ENCODE measurements at regions not wholly inside any gene's neighbourhood (a gene's known extent, or its start where the extent isn't known, plus 50 kb on each side); places are given as distances from the start of the nearest gene placed in this dataset.
"Not testable (repeated sequence)": the region's sequence is repeated elsewhere in the genome, so short reads cannot be mapped to it uniquely, and the experiment has no call there.

DNA sequence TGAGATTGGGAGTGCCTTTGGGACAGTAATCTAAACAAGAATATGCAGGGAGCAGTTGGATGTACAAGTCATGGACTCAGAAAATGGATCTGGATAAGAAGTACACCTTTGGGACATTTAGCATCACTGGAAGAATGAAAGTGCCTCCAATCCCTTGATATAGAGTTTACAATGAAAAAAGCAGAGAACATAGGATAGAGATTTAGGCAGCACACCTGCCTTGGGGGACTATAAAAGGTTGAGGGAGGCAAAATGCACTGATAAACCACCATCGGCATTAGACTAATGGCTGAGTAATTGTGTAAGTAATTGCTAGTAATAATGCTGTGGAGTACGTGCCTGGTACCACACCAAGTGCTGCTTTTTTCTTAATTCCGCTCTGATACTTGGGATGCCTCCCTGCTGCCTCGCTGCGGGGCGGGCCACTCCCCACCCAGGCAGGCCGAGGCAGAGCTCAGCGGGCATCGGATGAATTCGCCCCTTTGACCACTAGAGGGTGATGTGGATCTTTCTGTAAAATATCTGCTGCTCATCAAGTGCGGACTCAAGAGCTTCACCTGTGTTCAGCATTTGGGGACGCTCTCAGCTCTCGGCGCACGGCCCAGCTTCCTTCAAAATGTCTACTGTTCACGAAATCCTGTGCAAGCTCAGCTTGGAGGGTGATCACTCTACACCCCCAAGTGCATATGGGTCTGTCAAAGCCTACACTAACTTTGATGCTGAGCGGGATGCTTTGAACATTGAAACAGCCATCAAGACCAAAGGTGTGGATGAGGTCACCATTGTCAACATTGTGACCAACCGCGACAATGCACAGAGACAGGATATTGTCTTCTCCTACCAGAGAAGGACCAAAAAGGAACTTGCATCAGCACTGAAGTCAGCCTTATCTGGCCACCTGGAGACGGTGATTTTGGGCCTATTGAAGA lies 99.9 kb downstream of the ANKRD18B start:
- peak; percentile 81 for DNase-seq

DNA sequence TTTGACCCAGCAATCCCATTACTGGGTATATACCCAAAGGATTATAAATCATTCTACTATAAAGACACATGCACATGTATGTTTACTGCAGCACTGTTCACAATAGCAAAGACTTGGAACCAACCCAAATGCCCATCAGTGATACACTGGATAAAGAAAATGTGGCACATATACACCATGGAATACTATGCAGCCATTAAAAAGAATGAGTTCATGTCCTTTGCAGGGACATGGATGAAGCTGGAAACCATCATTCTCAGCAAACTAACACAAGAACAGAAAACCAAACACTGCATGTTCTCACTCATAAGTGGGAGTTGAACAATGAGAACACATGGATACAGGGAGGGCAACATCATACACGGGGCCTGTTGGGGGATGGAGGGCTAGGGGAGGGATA lies 104.3 kb downstream of the ANKRD18B start:
- not testable (repeated sequence) for DNase-seq

DNA sequence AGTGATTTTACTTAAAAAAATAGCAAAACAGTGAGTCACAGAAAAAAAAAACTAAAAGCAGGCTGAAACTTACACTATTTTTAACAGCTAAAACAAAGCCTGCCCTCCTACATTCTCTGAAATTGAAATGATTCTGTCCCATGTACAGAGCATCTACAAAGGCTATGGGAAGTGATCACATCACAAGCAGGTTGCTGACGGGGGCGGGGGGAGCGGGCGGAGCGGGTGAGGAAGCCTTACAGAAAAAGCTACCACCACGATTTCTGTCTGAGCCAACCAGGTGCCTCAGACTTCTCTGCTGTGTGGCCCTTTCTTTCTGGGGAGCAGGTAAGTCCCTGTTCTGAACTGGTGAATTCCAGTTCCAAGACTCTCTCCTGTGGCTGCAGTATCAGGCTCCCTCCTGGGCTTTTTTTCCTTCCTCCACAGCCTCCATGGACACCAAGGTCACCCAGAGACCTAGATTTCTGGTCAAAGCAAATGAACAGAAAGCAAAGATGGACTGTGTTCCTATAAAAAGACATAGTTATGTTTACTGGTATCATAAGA lies 104.9 kb downstream of the ANKRD18B start:
- no peak for DNase-seq

DNA sequence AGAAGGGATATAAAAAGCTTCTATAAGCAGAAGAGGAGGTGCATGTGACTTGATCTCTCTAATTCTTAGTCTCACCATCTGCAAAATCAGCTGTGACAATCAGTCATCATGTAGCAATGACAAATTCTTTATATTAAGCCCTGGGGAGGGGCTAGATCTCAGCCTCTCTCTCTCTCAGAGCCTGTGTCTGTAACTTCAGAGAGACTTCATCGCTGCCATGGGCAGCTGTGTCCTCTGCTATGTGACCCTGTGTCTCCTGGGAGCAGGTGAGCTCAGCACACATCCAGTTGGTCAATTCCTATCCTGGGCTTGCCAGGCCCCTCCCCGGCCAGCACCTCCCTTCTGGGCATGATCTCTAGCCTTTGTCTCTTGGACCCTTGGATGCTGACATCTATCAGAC lies 109.6 kb downstream of the ANKRD18B start:
- DNase-seq, result no peak

DNA sequence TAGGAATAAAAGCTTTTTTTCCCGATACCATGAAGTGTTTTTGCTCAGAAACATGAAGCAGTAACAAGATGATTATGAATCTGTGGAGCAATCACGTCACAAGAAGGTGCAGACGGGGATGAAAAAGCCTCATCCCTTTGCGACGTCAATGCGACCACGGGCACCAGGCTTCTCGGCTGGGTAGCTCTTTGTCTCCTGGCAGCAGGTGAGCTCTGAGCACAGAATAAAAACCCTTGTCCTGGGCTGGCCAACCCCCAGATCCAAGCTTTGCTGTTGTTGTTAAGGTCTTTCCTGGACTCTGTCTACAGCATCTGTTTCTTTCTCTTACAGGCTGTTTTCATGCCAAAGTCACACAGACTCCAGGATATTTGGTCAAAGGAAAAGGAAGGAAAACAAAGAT lies 113.8 kb downstream of the ANKRD18B start:
- no peak for DNase-seq

DNA sequence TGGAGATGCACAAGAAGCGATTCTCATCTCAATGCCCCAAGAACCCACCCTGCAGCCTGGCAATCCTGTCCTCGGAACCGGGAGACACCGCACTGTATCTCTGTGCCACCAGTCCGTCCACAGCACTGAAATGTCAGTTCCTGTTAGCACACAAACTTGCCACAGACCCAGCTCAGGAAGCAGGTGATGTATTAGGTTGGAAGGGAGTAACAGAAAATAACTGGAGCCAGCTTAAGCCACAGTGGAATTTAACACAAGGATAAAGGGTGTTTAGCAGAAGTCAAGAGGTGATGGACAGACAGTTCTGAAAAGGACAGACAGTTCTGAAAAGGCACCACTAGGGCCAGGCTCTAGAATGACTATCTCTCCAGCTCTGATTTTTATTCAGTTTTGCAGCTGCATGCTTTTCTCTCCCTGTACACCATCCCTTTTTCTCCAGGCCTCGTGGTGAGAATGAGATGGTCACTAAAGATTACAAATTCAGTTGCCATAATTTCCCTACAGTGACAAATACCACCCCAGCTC lies 114.4 kb downstream of the ANKRD18B start:
- DNase-seq, result no peak

DNA sequence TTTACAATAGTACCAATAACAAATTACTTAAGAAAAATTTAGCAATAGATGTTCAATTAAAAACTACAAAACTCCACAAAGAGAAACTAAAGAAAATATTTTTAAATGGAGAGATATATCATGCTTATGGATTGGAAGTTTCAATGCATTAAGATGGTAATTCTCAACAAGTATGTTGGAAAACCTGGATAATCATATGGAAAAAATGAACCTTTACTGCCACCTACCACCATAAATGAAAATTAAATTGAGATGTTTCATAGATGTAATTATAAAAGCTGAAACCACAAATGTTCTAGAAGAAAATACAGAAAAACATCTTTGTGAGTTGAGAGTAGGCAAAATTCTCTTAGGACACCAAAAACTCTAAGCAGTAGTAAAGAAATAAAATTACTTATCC lies 121.7 kb downstream of the ANKRD18B start:
- no peak for DNase-seq

DNA sequence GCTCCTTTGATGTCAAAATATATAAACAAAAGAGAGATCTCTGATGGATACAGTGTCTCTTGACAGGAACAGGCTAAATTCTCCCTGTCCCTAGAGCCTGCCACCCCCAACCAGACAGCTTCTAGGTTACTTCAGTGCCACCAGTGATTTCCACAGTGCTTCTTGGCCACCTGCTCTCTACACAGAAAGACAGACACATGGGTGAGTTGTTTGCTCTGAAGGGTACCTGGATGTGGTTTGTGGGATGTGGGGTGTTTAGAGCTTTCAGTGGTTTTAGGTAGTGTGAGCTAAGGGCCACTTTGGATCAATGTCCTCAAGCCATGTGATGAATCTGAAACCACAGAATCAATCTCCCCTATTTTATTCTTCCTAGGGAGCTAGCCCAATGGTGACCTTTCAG lies 125.4 kb downstream of the ANKRD18B start:
- no peak for DNase-seq

DNA sequence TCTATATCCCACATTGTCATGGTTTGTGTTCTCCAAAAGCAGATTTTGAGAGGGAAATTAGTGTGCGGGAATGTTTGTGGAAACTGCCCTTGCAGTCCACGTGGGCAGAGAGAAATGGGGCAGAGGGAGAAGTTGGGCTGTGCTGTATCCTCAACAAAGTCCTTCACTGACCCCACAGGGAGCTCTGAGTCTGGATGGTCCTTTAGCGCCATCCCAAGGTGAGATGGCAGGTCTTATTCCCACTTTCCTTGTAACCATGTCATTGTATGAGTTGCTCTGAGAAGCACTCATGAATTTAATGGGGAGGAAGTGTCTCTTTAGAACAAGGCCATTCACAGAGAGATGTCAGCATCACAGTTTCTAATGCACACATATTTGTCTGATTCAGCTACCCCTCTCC lies 127.1 kb downstream of the ANKRD18B start:
- no peak for DNase-seq

DNA sequence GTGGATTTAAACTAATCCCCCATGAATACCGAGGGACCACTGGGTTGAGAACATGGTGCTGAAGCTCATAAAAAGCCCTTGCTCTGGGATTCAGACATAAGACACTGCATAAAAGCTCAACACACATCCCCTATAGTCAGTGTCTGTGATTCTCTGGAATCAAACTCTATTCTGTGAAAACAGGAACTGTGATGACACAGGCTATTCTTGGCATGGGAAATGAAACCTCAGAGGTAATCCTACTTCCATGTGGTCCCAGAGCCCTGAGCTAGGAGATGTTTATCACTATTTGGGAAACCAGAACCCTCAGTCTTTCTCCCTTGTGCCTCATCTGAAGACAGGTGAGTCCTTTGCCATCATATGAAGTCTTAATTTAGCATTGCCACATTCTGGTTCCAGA lies 135.4 kb upstream of the PRSS3 start:
- no peak for DNase-seq

DNA sequence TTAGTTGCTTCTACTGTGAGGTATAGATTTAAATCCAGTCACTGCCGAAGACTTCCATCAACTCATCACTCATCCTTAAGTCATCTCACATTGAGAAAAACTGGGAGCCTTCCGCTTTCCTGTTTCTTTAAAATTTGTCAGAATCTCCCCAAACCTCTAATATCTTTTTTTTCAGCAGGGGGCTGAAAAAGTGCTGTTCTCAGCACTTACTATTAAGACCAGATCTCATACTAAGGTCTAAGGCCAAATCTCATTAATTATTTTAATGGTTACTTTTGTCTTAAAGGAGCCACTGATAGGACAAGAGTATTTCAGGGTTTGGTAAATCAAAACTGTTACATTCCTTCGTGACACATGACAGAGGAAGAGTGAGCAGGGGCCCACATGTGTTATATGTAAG lies 134.6 kb upstream of the PRSS3 start:
- DNase-seq, result no peak

DNA sequence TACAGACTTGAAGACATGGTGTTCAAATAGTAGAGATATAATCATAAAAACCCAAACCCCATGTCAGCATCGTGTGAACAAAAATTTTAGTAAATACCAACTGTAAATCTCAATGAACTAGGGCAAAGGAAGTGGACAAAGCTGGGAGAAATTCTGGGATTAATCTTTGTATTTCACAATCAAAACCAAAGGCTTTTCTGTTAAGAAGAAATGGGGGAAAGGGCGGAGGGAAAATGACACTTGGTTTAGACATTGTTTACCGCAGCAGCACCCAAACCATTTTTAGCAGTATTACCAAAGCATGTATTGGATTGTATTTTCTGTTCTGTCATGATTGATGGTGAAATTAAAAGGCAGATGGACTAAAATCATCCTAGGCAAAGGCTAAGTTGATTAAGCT lies 134.2 kb upstream of the PRSS3 start:
- no peak for DNase-seq

DNA sequence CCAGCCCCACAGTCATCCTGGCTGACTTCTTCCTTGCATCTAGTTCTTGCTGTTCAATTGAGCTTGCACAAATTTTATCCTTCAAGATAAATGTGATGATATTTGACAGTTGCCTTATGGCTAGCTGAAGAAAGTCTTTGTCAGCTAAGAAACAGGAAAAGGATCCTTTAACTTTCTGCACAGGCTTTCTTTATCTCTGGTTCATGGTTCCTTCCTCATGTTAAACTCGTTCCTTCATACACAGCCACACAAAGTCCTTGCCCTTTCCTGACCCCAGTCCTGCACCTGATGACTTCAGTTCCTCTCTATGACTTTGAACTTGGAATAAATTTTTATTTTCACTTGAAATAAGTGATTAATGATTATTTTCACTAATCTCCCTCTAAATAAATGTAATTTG lies 132.5 kb upstream of the PRSS3 start:
- DNase-seq, result no peak

DNA sequence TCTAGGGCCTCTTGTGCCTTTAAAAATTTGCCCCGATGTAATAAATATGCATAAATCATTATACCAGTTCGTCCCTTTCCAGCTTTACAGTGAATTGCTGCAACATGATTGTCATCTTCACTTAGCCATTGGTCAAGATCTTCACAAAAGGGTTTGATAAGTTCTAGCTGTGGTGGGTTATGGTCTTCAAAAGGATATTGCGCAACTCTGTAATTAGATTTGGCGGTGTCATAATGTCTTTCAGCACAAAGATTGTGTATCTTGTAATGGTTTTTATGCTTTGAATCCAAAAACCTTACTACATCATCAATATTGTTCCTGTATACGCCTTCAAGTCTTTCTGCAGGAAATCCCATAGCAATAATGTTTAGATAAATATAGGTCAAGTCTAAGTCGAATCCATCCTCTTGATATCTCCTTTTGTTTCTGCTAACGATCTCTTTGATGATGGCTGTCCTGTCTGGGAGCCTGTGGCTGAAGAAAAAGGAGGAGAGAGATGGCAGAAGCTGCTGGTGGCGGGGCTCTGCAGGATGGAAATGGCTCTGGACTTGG lies 119.1 kb upstream of the PRSS3 start:
- not testable (repeated sequence) for DNase-seq

DNA sequence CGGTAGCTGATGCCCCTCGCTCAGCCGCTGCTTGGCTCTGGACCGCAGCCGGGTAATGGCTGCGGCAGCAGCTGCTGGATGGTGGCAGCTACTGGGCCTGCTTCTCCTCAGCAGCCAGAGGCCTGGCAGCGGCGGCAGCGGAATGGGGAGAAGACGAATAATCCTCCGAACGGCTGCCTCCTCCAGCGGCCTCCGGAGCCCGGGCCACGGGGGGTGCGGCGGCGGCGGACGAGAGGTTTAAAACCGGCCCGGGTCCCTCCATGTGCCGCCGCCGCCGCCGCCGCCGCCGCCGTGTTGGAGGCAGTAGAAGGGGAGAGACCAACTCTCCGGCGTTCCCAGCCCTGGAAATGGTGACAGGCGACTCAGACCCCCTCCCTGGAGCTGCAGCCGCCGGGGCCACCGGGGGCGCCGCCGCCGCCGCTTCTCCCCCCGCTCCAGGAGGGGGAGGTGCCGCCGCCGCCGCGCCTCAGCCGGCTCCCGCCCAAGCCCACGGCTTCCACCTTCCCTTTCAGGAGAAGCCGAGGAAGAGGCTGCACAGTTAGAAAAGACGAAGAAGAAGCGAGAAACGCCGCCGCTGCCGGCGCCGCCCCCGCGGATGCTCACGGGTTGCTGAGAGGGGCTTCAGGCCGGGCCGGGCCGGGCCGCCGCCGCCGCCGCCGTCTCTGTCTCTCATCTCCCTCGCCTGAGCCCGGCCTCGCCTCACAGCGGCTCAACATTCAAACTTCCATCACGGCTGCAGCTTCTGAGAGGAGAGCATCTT lies 118.4 kb upstream of the PRSS3 start:
- DNase-seq, result peak; percentile 55

DNA sequence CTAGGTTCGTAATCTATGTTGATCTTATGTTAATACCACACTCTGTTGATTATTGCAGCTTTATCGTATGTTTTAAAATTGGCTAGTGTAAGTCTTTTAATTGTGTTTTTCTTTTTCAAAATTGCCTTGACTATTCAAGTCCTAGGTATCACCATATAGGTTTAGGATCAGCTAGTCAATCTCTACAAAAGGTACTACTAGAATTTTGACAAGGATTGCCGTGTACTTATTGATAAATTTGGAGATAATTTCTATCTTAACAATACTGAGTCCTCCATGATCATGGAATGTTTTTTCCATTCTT lies 117.9 kb upstream of the PRSS3 start:
- no peak for DNase-seq

DNA sequence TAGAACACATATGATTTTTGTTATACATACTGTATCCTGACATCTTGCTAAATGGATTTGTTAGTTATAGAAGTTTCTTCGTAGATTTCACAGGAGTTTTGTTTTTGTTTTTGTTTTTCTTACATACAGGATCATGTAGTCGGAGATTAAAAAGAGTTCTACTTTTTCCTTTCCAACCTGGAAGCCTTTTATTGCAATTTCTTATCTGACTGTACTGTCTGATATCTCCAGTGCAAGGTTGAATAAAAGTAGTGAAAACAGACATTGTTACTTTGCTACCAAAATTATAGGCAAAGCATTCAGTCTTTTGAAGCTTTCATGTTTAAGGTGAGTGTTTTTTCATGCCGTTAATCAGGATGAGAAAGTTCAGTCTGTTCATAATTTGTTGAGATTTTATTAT lies 117.4 kb upstream of the PRSS3 start:
- DNase-seq, result no peak

DNA sequence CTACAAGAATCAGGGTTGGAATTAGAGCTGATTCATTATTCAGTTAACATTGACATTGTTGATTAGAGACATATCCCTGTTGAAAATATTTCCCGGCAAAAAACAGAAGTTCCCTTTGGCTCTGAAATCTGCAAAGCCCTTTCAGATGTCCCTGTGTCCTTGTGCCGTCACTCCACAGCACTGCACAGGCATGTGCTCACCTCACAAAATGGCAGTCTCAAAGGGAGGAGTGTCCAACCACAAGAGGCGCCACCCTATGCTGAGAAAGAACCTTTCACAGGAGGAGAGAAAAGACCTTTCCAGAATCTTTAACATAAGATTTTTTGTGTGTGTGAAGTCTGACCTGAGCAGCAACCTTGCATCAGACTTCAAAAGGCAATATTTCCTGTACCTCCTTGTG lies 112.8 kb upstream of the PRSS3 start:
- no peak for DNase-seq

DNA sequence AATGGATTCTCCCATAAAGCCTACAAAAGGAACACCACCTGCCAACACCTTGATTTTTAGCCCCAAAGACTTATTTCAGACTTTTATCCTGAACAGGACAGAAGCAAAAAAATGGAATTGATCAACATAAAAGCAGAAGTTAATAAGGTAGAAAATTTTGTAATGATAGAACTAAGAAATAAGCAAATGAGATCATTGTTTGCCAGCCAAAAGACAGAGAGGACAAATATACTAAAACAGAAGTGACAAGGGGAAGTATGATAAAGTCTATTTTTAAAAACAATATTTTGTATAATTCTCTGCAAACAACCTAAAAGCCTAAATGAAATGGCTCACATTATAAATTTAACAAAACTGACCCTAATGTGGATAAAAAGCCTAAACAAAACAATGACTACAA lies 110.5 kb upstream of the PRSS3 start:
- DNase-seq, result no peak

DNA sequence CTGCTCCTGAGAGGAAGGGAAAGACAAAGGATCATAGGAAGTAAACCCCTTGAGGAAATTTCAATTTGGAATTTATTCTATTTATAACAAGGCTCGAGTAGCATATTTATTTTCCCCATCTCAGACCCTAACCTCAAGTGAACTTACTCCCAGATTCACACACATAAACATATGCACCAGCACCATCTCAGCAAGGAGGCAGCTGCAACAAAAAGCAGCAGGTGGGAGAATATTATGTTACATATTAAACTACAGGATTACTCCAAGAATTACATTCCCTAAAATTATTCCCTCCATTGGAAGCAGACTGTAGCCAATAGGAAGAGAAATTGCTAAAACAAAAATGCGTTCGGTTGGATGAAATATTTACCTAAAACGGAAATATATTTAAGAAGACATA lies 108.4 kb upstream of the PRSS3 start:
- no peak for DNase-seq

DNA sequence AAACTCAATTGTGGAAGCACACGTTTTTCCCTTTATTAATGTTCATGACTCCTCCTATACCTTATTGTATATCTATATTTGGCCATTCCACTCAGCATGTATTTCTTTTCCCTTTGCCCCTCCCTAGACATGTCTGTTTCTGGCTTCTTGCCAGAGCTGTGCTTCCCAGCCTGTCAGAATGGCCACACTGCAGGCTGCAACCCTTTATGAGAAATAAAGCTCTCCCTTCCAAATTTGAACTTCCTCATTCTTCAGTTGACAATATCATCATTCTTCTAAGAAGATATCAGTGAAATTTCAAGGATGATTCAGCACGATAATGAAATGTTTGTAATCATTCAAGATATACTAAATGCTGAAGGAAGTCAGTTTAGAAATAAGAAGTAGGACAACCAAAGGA lies 107.6 kb upstream of the PRSS3 start:
- DNase-seq, result peak; percentile 6

DNA sequence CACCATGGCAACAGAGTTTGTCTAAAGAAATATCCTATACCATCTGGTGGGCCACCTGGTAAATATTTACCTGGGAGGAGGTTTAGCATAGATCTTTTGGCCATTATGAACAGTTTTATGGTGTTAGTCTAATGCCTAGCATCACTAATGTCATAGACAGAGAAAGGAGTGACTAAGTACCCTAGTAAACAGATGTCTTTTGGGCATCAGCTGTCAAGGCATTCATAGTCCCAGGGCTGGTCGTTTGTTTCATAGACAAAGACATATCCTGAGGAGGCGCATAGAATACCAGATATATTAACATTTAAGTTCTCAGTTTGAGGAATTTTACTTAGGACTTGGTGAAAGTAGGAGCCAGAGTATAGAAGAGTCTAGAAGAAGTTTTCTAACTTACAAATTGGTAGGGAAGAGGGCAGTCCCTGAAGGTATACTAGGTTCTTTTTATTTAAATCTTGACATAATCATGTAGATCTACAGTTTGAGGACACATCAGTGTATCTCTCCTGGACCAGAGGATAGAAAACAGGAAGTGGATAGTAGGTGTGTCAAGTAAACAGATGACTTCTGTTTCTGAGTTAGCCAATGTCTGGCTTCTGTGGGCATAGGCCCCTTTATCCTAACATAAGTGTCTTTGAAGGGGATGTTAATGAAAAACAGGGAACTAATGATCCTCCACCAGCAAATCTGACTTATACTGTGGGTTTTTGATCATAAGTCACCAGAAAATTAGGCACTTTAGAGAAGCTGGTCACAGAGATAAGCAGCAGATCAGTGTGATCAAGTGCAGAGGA lies 105.0 kb upstream of the PRSS3 start:
- DNase-seq, result no peak

DNA sequence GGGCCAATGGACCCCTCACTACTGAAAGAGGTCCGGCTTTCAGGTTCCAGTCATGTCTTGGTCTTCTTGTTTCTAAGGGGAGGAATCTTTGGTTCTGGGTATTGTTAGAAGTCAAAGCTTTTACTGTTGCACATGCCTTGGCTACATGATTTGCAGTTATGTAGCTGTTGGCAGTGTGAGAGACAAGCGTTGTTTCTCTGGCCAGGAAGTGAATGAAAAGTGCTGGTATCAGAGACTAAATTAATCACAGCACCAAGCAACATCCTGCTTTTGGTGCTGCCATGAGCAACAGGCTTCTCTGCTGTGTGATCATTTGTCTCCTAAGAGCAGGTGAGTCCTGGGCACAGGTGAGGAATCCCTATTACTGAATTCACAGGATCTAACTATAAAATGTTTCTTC lies 100.1 kb upstream of the PRSS3 start:
- DNase-seq, result no peak

All from NCI-H774 (cell line).